CD14-positive monocyte (primary cell): ENCODE measurements at regions not wholly inside any gene's neighbourhood (a gene's known extent, or its start where the extent isn't known, plus 50 kb on each side); places are given as distances from the start of the nearest gene placed in this dataset.

Experiments
- DNase-seq, 3 donors: peaks; one replicate each; pipeline ENCODE4 v3.0.0-alpha.2; 2011 to 2022
- H2AFZ ChIP-seq: 2 replicates; pipeline ENCODE4 v1.6.0; 2012; ENCODE audit warnings: mild to moderate bottlenecking, low read depth, low read length, inconsistent platforms; ENCODE audit not compliant: insufficient read depth, poor library complexity, severe bottlenecking
- H3K27ac ChIP-seq, 2 donors: 1 replicate in 1 of 2; 2 replicates in 1 of 2; pipeline ENCODE4 v1.5.1; 2012 to 2013; ENCODE audit warnings: low read length in 2 of 2, control low read depth in 1 of 2, inconsistent platforms in 1 of 2, low read depth in 1 of 2, mild to moderate bottlenecking in 1 of 2
- H3K27me3 ChIP-seq, 2 donors: one replicate each; pipeline versions ENCODE4 v1.6.0 to v1.6.1; 2011 to 2013; ENCODE audit warnings: low read length in 2 of 2; ENCODE audit not compliant: control insufficient read depth in 2 of 2, insufficient read depth in 2 of 2
- H3K36me3 ChIP-seq, 2 donors: replicated peaks in 1 of 2; 1 replicate in 1 of 2; 2 replicates in 1 of 2; pipeline versions ENCODE4 v1.5.1 to v1.6.1; 2012 to 2013; ENCODE audit warnings: low read length in 2 of 2, control low read depth in 1 of 2, inconsistent platforms in 1 of 2, mild to moderate bottlenecking in 1 of 2; ENCODE audit not compliant: insufficient read depth in 2 of 2, control insufficient read depth in 1 of 2
- H3K4me1 ChIP-seq, 2 donors: 1 replicate in 1 of 2; 2 replicates in 1 of 2; pipeline versions ENCODE4 v1.5.1 to v1.6.1; 2012 to 2013; ENCODE audit warnings: low read length in 2 of 2, control low read depth in 1 of 2, inconsistent platforms in 1 of 2, mild to moderate bottlenecking in 1 of 2, moderate library complexity in 1 of 2; ENCODE audit not compliant: insufficient read depth in 2 of 2, control insufficient read depth in 1 of 2
- H3K4me2 ChIP-seq: replicated peaks from 2 replicates; pipeline ENCODE3; 2012; ENCODE audit warnings: low read length, moderate library complexity, mild to moderate bottlenecking; ENCODE audit not compliant: poor library complexity, severe bottlenecking; ENCODE audit errors: extremely low read depth
- H3K4me3 ChIP-seq, 3 experiments: fragments of 200-600 bp in 1 of 3; sonication (generic) in 1 of 3; replicated peaks in 1 of 3; 1 replicate in 2 of 3; 2 replicates in 1 of 3; pipeline ENCODE4 v1.5.1; 2011 to 2013; ENCODE audit warnings: low read length in 3 of 3, mild to moderate bottlenecking in 3 of 3, control low read depth in 2 of 3, low read depth in 2 of 3, inconsistent platforms in 1 of 3, moderate library complexity in 1 of 3
- H3K79me2 ChIP-seq: 2 replicates; pipeline ENCODE4 v1.6.0; 2012; ENCODE audit warnings: mild to moderate bottlenecking, control low read depth, inconsistent platforms, low read length, moderate library complexity; ENCODE audit not compliant: insufficient read depth
- H3K9ac ChIP-seq: 2 replicates; pipeline ENCODE4 v1.6.0; 2017; ENCODE audit warnings: low read length, mild to moderate bottlenecking; ENCODE audit not compliant: insufficient read depth, poor library complexity, severe bottlenecking
- H3K9me3 ChIP-seq, 2 donors: replicated peaks in 1 of 2; 1 replicate in 1 of 2; 2 replicates in 1 of 2; pipeline versions ENCODE4 v1.5.1 to v1.6.1; 2012 to 2013; ENCODE audit warnings: low read length in 2 of 2, control low read depth in 1 of 2; ENCODE audit not compliant: control insufficient read depth in 1 of 2, insufficient read depth in 1 of 2
- H4K20me1 ChIP-seq: 2 replicates; pipeline ENCODE4 v1.6.0; 2012; ENCODE audit warnings: mild to moderate bottlenecking, low read length, control low read depth, moderate library complexity; ENCODE audit not compliant: insufficient read depth
- H3K27ac Mint-ChIP-seq, 7 donors: one replicate each; pipeline ENCODE4 v1.8.0; 2020; ENCODE audit warnings: mild to moderate bottlenecking in 7 of 7, mixed read lengths in 7 of 7, moderate library complexity in 6 of 7, inconsistent platforms in 2 of 7
- H3K27me3 Mint-ChIP-seq, 3 donors: one replicate each; pipeline ENCODE4 v1.8.0; 2021 to 2022; ENCODE audit warnings: low read depth in 3 of 3, mild to moderate bottlenecking in 3 of 3, mixed read lengths in 3 of 3, moderate library complexity in 3 of 3, inconsistent platforms in 1 of 3
- H3K36me3 Mint-ChIP-seq, 2 donors: one replicate each; pipeline ENCODE4 v1.8.0; 2020; ENCODE audit warnings: mixed read lengths in 2 of 2, inconsistent platforms in 1 of 2, mild to moderate bottlenecking in 1 of 2
- H3K4me1 Mint-ChIP-seq: one replicate; pipeline ENCODE4 v1.8.0; 2020; ENCODE audit warnings: mild to moderate bottlenecking, mixed read lengths
- H3K4me3 Mint-ChIP-seq, 2 donors: one replicate each; pipeline ENCODE4 v1.8.0; 2020; ENCODE audit warnings: mild to moderate bottlenecking in 2 of 2, mixed read lengths in 2 of 2, moderate library complexity in 1 of 2
- H3K9me3 Mint-ChIP-seq, 7 donors: one replicate each; pipeline ENCODE4 v1.8.0; 2020 to 2022; ENCODE audit warnings: mixed read lengths in 7 of 7, mild to moderate bottlenecking in 6 of 7, moderate library complexity in 6 of 7, inconsistent platforms in 2 of 7
- WGBS: methylation state at CpG from one replicate; pipeline ENCODE4 v1.1.5; 2013; ENCODE audit warnings: missing lambda C conversion rate; ENCODE audit not compliant: insufficient coverage; 5-methylcytosine and 5-hydroxymethylcytosine counted together
- intact Hi-C, 2 donors: fragments of 100-400 bp; cut with micrococcal nuclease; formaldehyde crosslinking; loops; one replicate each; pipeline versions ENCODE4 v1.15.0 to v1.15.1; 2023
- TF ChIP-seq, protein P1 (sequence below): fragments of 200-600 bp; IDR thresholded peaks from one replicate; pipeline ENCODE4 v1.8.0; 2022; ENCODE audit warnings: antibody characterized with exemption, mild to moderate bottlenecking

DNA sequence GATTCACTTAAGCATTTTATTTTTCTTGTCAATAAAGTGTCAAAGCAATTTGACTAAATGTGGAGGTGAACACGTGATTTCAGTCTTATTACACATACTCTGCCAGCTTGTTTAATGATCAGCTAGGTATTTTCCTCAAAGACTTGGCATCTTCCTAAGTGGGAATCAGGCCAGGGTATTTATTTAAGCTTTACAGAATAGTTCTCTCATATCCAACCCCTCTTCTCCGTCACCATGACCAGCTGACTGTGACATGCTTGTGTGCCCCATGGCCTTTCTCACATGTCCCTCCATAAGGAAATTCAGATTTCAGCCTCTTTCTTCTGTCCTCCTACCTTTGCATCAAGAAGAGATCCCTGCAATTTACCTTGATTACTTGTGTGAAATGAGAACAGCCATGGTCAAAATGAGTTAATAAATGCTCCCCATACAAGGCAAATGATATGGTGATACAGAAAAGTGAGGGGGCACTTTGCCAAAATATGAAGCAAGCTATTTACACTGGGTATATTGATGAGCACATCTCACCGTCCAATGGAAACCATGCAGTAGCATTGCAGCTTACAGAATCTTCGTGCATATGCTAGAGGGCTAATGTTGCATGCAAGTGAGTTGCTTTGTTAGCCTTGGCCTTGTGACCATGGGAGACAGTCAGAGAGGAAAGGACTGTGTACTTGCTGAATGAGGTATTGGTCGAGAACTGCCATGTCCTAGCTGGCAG, 202.2 kb downstream of the RNF152 start:
- Mint-ChIP-seq H3K4me1 (no peaks in the 10 kb centered on the region), H3K27me3 (peaks cover 0 to 3% (median 0%) of the 10 kb centered on the region in 3 donors), H3K9me3 (peaks cover 0 to 9% (median 2%) of the 10 kb centered on the region in 7 donors), H3K4me3 (no peak overlapping the region), H3K27ac (no peak overlapping the region), H3K36me3 (no peaks in the 10 kb centered on the region)
- TF ChIP-seq, protein P1, sequence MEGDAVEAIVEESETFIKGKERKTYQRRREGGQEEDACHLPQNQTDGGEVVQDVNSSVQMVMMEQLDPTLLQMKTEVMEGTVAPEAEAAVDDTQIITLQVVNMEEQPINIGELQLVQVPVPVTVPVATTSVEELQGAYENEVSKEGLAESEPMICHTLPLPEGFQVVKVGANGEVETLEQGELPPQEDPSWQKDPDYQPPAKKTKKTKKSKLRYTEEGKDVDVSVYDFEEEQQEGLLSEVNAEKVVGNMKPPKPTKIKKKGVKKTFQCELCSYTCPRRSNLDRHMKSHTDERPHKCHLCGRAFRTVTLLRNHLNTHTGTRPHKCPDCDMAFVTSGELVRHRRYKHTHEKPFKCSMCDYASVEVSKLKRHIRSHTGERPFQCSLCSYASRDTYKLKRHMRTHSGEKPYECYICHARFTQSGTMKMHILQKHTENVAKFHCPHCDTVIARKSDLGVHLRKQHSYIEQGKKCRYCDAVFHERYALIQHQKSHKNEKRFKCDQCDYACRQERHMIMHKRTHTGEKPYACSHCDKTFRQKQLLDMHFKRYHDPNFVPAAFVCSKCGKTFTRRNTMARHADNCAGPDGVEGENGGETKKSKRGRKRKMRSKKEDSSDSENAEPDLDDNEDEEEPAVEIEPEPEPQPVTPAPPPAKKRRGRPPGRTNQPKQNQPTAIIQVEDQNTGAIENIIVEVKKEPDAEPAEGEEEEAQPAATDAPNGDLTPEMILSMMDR = no peak
- H3K36me3 ChIP-seq = no peaks in the 10 kb centered on the region
- no peak for DNase-seq
- no peak overlapping the region for H2AFZ ChIP-seq
- 92% methylated on average over 2 of the region's 5 CpGs for WGBS
- no peak overlapping the region for H3K27ac ChIP-seq
- no peak overlapping the region for H3K4me3 ChIP-seq
- no peaks in the 10 kb centered on the region for H3K4me1 ChIP-seq
- H3K4me2 ChIP-seq = no peak overlapping the region
- no peaks in the 10 kb centered on the region for H4K20me1 ChIP-seq
- no peaks in the 10 kb centered on the region for H3K27me3 ChIP-seq
- intact Hi-C loops = no loop called here
- H3K79me2 ChIP-seq = no peaks in the 10 kb centered on the region
- H3K9ac ChIP-seq = no peak overlapping the region
- H3K9me3 ChIP-seq = no peaks in the 10 kb centered on the region

DNA sequence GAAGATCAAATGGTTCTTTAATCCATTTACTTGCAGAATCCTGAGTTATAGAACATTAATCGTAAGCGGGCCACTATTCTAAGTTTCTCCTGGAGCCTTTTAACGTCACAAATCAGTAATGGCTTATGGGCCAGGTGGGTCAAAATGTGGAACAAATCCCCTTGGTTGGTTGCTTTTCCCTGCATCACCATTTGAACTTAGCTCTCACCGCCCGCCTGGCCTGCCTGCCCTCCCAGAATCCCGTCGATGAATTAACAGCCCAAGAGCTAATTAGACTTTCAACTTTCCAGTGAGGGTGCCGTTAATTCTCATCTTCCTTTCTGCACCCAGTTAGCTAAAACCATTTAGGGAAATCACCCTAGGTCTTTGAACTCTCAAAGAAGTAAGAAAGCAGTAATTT, 205.5 kb downstream of the RNF152 start:
- intact Hi-C loops = no loop called here
- TF ChIP-seq, protein P1 = no peak
- Histone ChIP-seq H3K79me2 (no peaks in the 10 kb centered on the region), H3K4me2 (no peak overlapping the region), H3K9ac (no peak overlapping the region), H3K9me3 (no peaks in the 10 kb centered on the region), H3K4me1 (no peaks in the 10 kb centered on the region), H3K4me3 (no peak overlapping the region), H2AFZ (no peak overlapping the region), H4K20me1 (no peaks in the 10 kb centered on the region), H3K36me3 (no peaks in the 10 kb centered on the region), H3K27me3 (no peaks in the 10 kb centered on the region), H3K27ac (no peak overlapping the region)
- Mint-ChIP-seq H3K27ac (no peak overlapping the region), H3K4me3 (no peak overlapping the region), H3K27me3 (peaks cover 2 to 5% (median 3%) of the 10 kb centered on the region in 3 donors), H3K36me3 (no peaks in the 10 kb centered on the region), H3K9me3 (peaks cover 0 to 5% (median 2%) of the 10 kb centered on the region in 7 donors), H3K4me1 (no peaks in the 10 kb centered on the region)
- no peak for DNase-seq
- 87% methylated on average over 8 of the region's 8 CpGs for WGBS
